DND-41 (cell line): ENCODE measurements at regions not wholly inside any gene's neighbourhood (a gene's known extent, or its start where the extent isn't known, plus 50 kb on each side); places are given as distances from the start of the nearest gene placed in this dataset.

ENCODE experiments used
- CTCF ChIP-seq: IDR thresholded peaks from 2 replicates; pipeline ENCODE4 v1.5.1; 2012; ENCODE audit warnings: borderline replicate concordance, low read length, moderate library complexity, mild to moderate bottlenecking; ENCODE audit not compliant: poor library complexity, severe bottlenecking; ENCODE audit errors: extremely low read depth
- EZH2 ChIP-seq: IDR thresholded peaks from 3 replicates; pipeline ENCODE4 v1.6.1; 2012; ENCODE audit warnings: borderline replicate concordance, low read depth, mild to moderate bottlenecking, moderate library complexity, low read length, inconsistent platforms; ENCODE audit not compliant: severe bottlenecking

GRCh38 chr2:16121231-16121985 lies 181.1 kb downstream of the MYCN start:
- TF ChIP-seq CTCF = no peak
- no peak for TF ChIP-seq EZH2
